ENCODE measurements at regions not wholly inside any gene's neighbourhood (a gene's known extent, or its start where the extent isn't known, plus 50 kb on each side); places are given as distances from the start of the nearest gene placed in this dataset.
A peak's percentile ranks its signal among the peaks of the same experiment; 100 is the strongest.

DNA sequence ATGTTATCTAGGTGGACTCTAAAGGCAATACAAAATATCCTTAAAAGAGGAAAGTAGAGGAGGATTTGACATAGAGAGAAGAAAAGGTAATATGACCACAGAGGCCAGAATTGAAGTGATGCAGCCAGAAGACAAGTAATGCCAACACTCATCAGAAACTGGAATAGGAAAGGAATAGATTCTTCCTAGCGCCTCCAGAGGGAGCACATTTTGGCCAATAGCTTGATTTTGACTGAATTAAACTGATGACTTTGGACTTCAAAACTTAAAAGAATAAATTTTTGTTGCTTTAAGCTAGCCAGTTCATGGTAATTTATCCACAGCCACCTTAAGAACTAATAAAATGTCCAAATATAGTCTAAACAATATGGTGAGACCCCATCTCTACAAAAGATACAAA lies 1921.9 kb downstream of the OLFM4 start:
- H3K4me1 Mint-ChIP-seq (ENCODE audit: low read depth): no peaks in the 10 kb centered on the region
- no peaks in the 10 kb centered on the region for H3K27me3 Mint-ChIP-seq (ENCODE audit: low read depth)
- peaks cover 1 to 4% of the 10 kb centered on the region in 2 donors for H3K36me3 Mint-ChIP-seq (ENCODE audit: insufficient read depth in 2 of 2)
- H3K4me3 Mint-ChIP-seq: no peak overlapping the region
- peaks cover 6 to 9% of the 10 kb centered on the region in 2 donors for H3K9me3 Mint-ChIP-seq
- ATAC-seq (replicated peaks in 1 of 2) (no peak), DNase-seq (no peak)
- H3K27ac Mint-ChIP-seq: no peak overlapping the region

DNA sequence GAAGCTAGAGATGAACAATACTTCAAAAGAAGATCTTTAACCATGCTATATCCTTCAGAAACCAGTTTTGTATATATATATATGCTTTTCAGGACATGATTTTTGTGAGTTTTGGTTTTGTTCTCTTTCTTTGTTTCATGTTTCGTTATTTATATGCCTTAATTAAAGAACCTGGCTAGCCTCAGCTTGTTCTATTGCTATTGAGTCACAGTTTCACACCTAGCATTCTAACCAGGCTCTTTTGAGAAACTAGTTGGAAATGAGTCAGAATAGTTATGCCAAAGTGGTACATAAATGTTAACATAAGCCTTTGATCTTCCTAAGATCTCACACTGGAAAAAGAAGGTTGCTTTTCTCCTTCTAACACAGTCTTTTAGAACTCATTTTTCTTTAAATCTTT lies 1925.2 kb downstream of the OLFM4 start:
- peaks cover 4 to 8% of the 10 kb centered on the region in 2 donors for H3K9me3 Mint-ChIP-seq

DNA sequence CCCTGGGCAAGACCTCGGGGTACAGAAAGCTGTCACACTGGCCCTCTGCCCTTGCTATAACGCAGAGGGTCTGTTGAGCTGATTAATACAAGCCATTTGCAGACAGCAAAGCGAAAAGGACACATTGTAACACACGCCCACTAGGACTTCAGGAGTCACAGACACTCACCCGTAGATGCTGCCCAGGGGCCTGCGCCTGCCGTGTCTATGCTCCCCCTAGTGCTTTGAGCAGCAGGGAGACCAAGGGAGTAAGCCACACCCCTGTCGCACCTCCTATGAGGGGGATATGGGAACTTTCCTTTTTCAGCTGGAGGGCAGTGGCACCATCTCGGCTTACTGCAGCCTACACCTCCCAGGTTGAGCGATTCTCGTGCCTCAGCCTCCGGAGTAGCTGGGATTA lies 1930.2 kb downstream of the OLFM4 start:
- Mint-ChIP-seq H3K4me1 (ENCODE audit: low read depth) (no peaks in the 10 kb centered on the region), H3K27me3 (ENCODE audit: low read depth) (no peaks in the 10 kb centered on the region), H3K9me3 (peaks cover 6 to 14% of the 10 kb centered on the region in 2 donors), H3K27ac (no peak overlapping the region), H3K4me3 (no peak overlapping the region), H3K36me3 (ENCODE audit: insufficient read depth in 2 of 2) (peaks cover 0 to 2% of the 10 kb centered on the region in 2 donors)
- DNase-seq (no peak), ATAC-seq (replicated peaks in 1 of 2) (no peak)

More for the DNA sequence above, 1925.2 kb downstream of the OLFM4 start:
- Mint-ChIP-seq H3K4me1 (ENCODE audit: low read depth) (no peaks in the 10 kb centered on the region), H3K27me3 (ENCODE audit: low read depth) (no peaks in the 10 kb centered on the region), H3K27ac (no peak overlapping the region), H3K36me3 (ENCODE audit: insufficient read depth in 2 of 2) (no peaks in the 10 kb centered on the region), H3K4me3 (no peak overlapping the region)
- ATAC-seq (replicated peaks in 1 of 2) (peak; percentile 70 to 76), DNase-seq (no peak)

DNA sequence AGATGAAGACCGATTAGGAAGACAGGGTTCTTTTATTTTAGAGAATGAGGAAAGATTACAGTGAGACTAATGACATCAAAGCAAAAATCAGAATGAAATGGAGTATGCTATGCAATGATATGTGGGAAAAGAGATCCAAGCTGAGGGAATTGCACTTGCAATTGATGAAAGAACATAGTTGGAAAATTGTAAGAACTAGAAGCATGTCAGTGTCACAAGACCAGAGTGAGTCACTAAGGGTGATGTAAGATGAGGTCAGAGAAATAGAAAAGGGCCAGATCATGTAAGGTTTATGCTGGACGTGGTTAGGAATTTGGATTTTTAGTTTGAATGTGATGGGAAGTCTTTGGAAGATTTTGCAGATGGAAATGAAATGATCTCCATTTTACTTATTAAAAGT lies 1937.3 kb downstream of the OLFM4 start:
- Mint-ChIP-seq H3K27me3 (ENCODE audit: low read depth) (no peaks in the 10 kb centered on the region), H3K36me3 (ENCODE audit: insufficient read depth in 2 of 2) (peaks cover 0 to under 1% of the 10 kb centered on the region in 2 donors), H3K4me1 (ENCODE audit: low read depth) (no peaks in the 10 kb centered on the region), H3K27ac (no peak overlapping the region), H3K9me3 (peaks cover 8 to 9% of the 10 kb centered on the region in 2 donors), H3K4me3 (no peak overlapping the region)
- DNase-seq: no peak
- no peak for ATAC-seq (replicated peaks in 1 of 2)

DNA sequence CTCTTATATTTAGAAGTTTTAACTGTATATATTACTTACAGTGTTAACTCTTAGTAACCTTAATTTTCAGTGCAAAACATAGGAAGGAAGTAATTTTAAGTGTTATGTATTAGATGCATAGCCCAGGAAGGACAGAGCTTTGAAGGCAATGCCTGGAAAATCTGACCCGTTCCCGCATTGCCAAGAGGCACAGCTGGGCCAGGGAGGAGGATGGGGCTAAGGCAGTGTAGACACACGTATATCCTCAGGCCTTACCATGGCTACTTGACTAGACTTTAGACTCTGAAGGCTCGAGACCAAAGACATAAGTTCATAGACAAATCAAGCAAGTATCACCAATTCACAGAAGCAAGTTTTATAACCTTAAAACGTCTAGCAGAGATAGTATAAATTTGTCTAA lies 1944.2 kb downstream of the OLFM4 start:
- H3K27ac Mint-ChIP-seq: no peak overlapping the region
- H3K4me3 Mint-ChIP-seq: no peak overlapping the region
- ATAC-seq (replicated peaks in 1 of 2) (no peak), DNase-seq (no peak)
- H3K4me1 Mint-ChIP-seq (ENCODE audit: low read depth): no peaks in the 10 kb centered on the region
- peaks cover 1 to 2% of the 10 kb centered on the region in 2 donors for H3K36me3 Mint-ChIP-seq (ENCODE audit: insufficient read depth in 2 of 2)
- H3K9me3 Mint-ChIP-seq: peaks cover 5 to 7% of the 10 kb centered on the region in 2 donors
- no peaks in the 10 kb centered on the region for H3K27me3 Mint-ChIP-seq (ENCODE audit: low read depth)

DNA sequence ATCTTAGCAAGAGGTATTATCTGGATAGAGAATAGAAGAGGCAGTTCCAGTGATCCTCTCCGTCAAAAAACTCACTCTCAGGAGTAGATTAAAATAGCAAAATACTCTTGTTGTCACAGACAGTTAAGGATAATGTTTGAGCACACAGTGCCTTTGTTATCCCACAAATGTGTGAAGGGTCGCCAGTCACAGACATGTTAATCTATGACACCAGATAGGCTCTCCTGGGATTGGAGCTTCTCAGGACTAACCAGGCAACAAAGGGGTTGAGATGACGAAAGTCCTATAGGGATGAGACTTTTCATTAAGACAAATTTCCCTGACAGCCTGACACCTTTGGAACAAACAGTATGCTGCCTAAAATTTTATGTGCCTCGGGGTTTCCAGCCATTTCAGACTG lies 1947.1 kb downstream of the OLFM4 start:
- Mint-ChIP-seq H3K36me3 (ENCODE audit: insufficient read depth in 2 of 2) (peaks cover 1 to 2% of the 10 kb centered on the region in 2 donors), H3K4me1 (ENCODE audit: low read depth) (no peaks in the 10 kb centered on the region), H3K9me3 (peaks cover 5% of the 10 kb centered on the region in 2 donors), H3K27ac (no peak overlapping the region), H3K27me3 (ENCODE audit: low read depth) (no peaks in the 10 kb centered on the region), H3K4me3 (no peak overlapping the region)
- DNase-seq (no peak), ATAC-seq (replicated peaks in 1 of 2) (no peak)

DNA sequence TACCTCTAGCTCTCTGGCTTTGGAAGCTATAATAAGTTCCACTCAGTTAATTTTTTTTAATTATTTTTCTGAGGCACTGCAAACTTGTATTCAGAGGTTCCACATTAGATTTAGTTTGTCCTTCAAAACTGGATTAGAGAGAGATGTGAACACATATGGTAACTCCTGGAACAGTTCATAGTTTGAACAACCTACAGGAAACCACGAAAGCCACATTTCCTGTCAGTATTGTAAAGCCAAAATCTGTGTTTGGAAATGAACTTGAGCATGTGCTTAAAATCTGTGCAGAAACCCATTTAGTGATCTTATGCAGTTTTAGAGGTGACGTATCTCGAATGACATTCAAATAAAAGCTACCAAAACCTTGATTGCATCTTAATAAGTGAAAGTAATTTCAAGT lies 1952.0 kb downstream of the OLFM4 start:
- no peaks in the 10 kb centered on the region for H3K27me3 Mint-ChIP-seq (ENCODE audit: low read depth)

DNA sequence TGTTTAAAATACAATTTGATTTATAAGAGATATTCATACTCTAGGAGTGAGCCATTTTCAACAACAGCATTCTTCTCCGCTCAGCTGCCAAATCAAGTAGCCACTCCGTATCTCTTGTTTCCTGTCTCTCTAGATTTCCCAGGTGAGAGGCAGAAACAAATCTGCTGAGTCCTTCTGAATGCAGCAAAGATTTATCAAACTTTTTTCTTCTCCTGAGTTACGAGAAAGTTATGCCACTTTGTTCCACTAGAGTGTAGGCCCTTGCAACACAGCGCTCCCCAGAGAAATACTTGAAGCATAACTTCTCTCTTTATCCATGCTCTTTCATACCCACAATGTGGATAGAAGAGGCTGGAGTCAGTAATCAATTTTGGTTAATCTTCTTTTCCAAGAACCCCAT lies 1960.8 kb downstream of the OLFM4 start:
- H3K36me3 Mint-ChIP-seq (ENCODE audit: insufficient read depth in 2 of 2): peaks cover 0 to 1% of the 10 kb centered on the region in 2 donors
- no peak for ATAC-seq (replicated peaks in 1 of 2)
- H3K27ac Mint-ChIP-seq: no peak overlapping the region
- H3K4me1 Mint-ChIP-seq (ENCODE audit: low read depth): no peaks in the 10 kb centered on the region
- H3K27me3 Mint-ChIP-seq (ENCODE audit: low read depth): no peaks in the 10 kb centered on the region
- H3K9me3 Mint-ChIP-seq: peaks cover 7 to 11% of the 10 kb centered on the region in 2 donors
- no peak overlapping the region for H3K4me3 Mint-ChIP-seq
- no peak for DNase-seq

More for the DNA sequence above, 1952.0 kb downstream of the OLFM4 start:
- peaks cover 0 to 1% of the 10 kb centered on the region in 2 donors for H3K36me3 Mint-ChIP-seq (ENCODE audit: insufficient read depth in 2 of 2)
- no peak overlapping the region for H3K27ac Mint-ChIP-seq
- H3K4me1 Mint-ChIP-seq (ENCODE audit: low read depth): no peaks in the 10 kb centered on the region
- no peak for ATAC-seq (replicated peaks in 1 of 2)
- peaks cover 5 to 6% of the 10 kb centered on the region in 2 donors for H3K9me3 Mint-ChIP-seq
- no peak for DNase-seq
- no peak overlapping the region for H3K4me3 Mint-ChIP-seq

DNA sequence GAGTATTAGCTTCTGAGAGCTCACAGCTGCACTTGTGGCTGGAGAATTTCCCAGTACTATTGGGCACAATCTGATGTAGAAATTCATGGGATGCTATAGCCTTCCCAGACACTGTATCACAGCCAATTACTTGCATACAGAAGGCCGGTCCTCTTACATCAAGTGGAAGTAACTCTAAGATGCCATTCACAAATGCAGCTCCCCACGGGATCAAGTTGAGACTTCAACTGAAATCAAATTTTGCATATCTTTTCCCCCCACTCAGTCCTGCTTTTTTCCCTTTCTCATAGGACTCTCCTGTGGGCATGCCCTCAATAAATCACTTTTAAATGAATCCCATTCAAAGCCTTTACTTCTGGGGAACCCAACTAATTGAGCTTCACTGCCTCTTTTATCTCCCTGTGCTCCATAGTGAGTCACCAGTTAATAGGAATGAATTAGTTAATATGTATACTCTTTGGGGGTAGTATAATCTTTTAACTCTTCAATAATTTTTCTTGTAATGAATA lies 1970.8 kb downstream of the OLFM4 start:
- Mint-ChIP-seq H3K36me3 (ENCODE audit: insufficient read depth in 2 of 2) (peaks cover 0 to 1% of the 10 kb centered on the region in 2 donors), H3K9me3 (peaks cover 3 to 7% of the 10 kb centered on the region in 2 donors), H3K4me1 (ENCODE audit: low read depth) (no peaks in the 10 kb centered on the region), H3K27ac (no peak overlapping the region), H3K4me3 (no peak overlapping the region), H3K27me3 (ENCODE audit: low read depth) (no peaks in the 10 kb centered on the region)
- no peak for DNase-seq
- no peak for ATAC-seq (replicated peaks in 1 of 2)

DNA sequence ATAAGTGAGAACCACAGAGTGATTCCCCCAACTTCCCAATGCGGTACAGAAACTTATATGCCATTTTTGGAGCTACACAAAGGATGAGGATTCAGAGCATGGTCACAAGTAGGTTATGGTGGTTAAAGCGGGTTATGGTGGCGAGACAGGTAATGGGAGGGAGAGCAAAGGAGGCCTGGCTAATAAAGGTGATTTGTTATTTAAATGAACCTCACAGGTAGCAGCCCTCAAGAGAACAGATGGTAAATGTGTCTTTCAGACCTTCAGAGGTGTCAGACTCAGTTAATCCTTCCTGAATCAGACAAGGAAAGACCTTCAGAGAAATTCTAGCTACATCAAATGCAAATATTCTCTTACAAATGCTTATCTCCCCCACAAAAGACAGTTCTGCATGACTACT lies 1971.4 kb downstream of the OLFM4 start:
- H3K4me1 Mint-ChIP-seq (ENCODE audit: low read depth): no peaks in the 10 kb centered on the region

DNA sequence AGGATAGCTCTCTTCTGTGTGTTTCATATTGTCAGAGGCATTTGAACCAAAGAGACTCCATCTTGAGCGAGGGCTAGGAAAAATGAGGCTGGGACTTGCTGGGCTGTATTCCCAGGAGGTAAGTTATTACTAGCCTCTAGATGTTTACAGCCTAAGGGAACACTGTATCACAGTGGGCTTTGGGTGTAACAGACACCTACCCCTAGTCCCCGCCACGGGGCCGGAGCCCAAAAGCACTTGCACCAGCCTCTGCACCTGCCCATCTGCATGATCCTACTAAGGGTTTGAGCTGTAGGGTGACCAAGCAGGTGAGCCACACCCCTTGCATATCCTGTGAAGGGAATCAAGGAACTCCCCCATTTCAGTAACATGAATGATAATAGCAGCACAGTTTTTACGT lies 1972.2 kb downstream of the OLFM4 start:
- ATAC-seq (replicated peaks in 1 of 2) (no peak), DNase-seq (no peak)
- H3K27me3 Mint-ChIP-seq (ENCODE audit: low read depth): no peaks in the 10 kb centered on the region
- no peaks in the 10 kb centered on the region for H3K4me1 Mint-ChIP-seq (ENCODE audit: low read depth)
- H3K9me3 Mint-ChIP-seq: peaks cover 4 to 7% of the 10 kb centered on the region in 2 donors
- no peak overlapping the region for H3K27ac Mint-ChIP-seq
- H3K36me3 Mint-ChIP-seq (ENCODE audit: insufficient read depth in 2 of 2): peaks cover 0 to 1% of the 10 kb centered on the region in 2 donors
- no peak overlapping the region for H3K4me3 Mint-ChIP-seq

More for the DNA sequence above, 1971.4 kb downstream of the OLFM4 start:
- Mint-ChIP-seq H3K4me3 (no peak overlapping the region), H3K36me3 (ENCODE audit: insufficient read depth in 2 of 2) (peaks cover 0 to 1% of the 10 kb centered on the region in 2 donors), H3K9me3 (peaks cover 3 to 7% of the 10 kb centered on the region in 2 donors), H3K27me3 (ENCODE audit: low read depth) (no peaks in the 10 kb centered on the region), H3K27ac (no peak overlapping the region)
- ATAC-seq (replicated peaks in 1 of 2) (no peak), DNase-seq (no peak)

DNA sequence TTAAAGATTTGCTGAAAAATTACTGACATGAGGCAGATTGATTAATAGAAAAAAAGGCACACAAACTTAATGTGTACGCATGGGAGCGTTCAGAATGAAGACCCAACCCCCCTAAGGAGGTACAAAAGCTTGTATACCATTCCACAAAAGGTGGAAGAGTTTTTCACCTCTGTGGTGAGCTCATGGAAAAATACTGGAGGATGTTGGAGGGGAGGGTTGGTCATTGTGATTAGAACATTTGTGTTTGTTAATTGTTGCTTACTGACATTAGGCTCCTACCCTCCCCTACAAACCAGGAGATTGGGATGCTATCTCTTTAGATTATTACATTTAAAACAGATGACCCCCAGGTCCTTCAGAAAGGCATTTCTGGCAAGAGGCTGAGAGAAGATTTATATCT lies 1973.3 kb downstream of the OLFM4 start:
- no peaks in the 10 kb centered on the region for H3K27me3 Mint-ChIP-seq (ENCODE audit: low read depth)
- DNase-seq (no peak), ATAC-seq (replicated peaks in 1 of 2) (no peak)
- peaks cover 7% of the 10 kb centered on the region in 2 donors for H3K9me3 Mint-ChIP-seq
- H3K4me3 Mint-ChIP-seq: no peak overlapping the region
- peaks cover 0 to 1% of the 10 kb centered on the region in 2 donors for H3K36me3 Mint-ChIP-seq (ENCODE audit: insufficient read depth in 2 of 2)
- no peaks in the 10 kb centered on the region for H3K4me1 Mint-ChIP-seq (ENCODE audit: low read depth)
- no peak overlapping the region for H3K27ac Mint-ChIP-seq

DNA sequence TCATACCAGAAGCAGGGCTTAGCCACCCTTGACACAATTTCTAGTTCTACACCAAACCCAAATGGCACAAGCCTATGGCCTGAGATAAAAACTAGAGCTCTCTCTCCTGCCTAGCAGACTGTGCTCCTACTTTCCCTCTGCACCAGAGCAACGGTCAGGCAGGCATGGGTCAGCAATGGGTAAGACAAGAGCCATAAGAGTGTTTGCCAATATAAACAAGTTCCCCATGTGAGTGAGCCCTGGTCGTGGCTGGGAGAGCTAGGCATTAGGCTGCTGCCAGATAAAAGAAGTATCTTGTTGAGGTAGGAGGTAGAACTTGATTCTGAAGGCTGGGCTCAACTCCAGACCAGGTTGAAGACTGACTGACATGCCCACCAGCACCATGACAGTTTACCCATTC lies 1979.1 kb downstream of the OLFM4 start:
- no peak for DNase-seq
- Mint-ChIP-seq H3K27me3 (ENCODE audit: low read depth) (no peaks in the 10 kb centered on the region), H3K36me3 (ENCODE audit: insufficient read depth in 2 of 2) (peaks cover 0 to 1% of the 10 kb centered on the region in 2 donors), H3K4me3 (no peak overlapping the region), H3K27ac (no peak overlapping the region), H3K9me3 (peaks cover 12 to 13% of the 10 kb centered on the region in 2 donors), H3K4me1 (ENCODE audit: low read depth) (no peaks in the 10 kb centered on the region)
- no peak for ATAC-seq (replicated peaks in 1 of 2)

DNA sequence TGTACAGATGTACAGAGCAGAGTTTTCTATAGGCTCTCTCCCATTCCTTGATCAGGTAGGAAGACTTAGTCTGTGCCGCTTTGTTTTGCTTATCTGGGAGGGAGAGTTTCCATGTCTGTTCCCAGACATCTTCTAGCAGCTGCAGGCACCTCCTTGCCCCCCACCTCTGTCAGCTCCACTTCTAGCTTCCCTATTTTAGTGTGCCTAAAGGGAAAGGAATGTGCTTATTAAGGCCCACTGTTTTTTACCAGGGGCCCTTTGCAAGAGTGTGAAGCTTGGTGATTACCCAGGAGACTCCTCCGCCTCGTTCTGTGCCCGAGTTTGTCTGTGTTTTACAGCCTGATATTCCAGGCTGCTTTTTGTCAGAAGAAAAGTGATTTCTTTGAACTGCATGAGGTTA lies 1984.4 kb downstream of the OLFM4 start:
- H3K27me3 Mint-ChIP-seq (ENCODE audit: low read depth): no peaks in the 10 kb centered on the region

More for the DNA sequence above, 1984.4 kb downstream of the OLFM4 start:
- DNase-seq (no peak), ATAC-seq (replicated peaks in 1 of 2) (no peak)
- peaks cover 11 to 21% of the 10 kb centered on the region in 2 donors for H3K9me3 Mint-ChIP-seq
- no peak overlapping the region for H3K4me3 Mint-ChIP-seq
- no peak overlapping the region for H3K27ac Mint-ChIP-seq
- H3K4me1 Mint-ChIP-seq (ENCODE audit: low read depth): no peaks in the 10 kb centered on the region
- H3K36me3 Mint-ChIP-seq (ENCODE audit: insufficient read depth in 2 of 2): no peaks in the 10 kb centered on the region
